ENCODE measurements at regions not wholly inside any gene's neighbourhood (a gene's known extent, or its start where the extent isn't known, plus 50 kb on each side); places are given as distances from the start of the nearest gene placed in this dataset.

GRCh38 chr13:74205313-74205690 lies 71.1 kb upstream of the KLF12 start:
- TF ChIP-seq EZH2 (IDR thresholded peaks at IDR 0.05) (no peak), CTCF (IDR thresholded peaks at IDR 0.05) (no peak)

All from neural progenitor cell (in vitro differentiated cells).